A673 (cell line): ENCODE measurements at regions not wholly inside any gene's neighbourhood (a gene's known extent, or its start where the extent isn't known, plus 50 kb on each side); places are given as distances from the start of the nearest gene placed in this dataset.

Experiments
- BruUV-seq: library from RNA; stranded (reverse); fragments of 400-500 nt; replicated peaks from 2 replicates; lab custom pipeline; 2021; lab: Mats Ljungman, UMichigan
- CTCF ChIA-PET: fragments of 300-600 bp; sonication (Branson Sonifier 250); formaldehyde crosslinking; loops from one replicate; lab custom pipeline; 2022; ENCODE audit warnings: antibody characterized with exemption; lab: Charles Lee
- POLR2A ChIA-PET: fragments of 300-600 bp; sonication (Branson Sonifier 250); formaldehyde crosslinking; loops from one replicate; lab custom pipeline; 2022; ENCODE audit warnings: antibody characterized with exemption; ENCODE audit not compliant: low non-redundant PET; lab: Charles Lee
- DNase-seq: peaks from one replicate; pipeline ENCODE4 v3.0.0-alpha.2; 2015; ENCODE audit warnings: low spot score
- H3K27ac ChIP-seq: fragments of 200-600 bp; sonication (generic); 2 replicates; pipeline ENCODE4 v1.5.1; 2016; ENCODE audit warnings: mixed run types, low read depth, mild to moderate bottlenecking, mixed read lengths, antibody characterized with exemption, low read length; ENCODE audit not compliant: poor library complexity, severe bottlenecking
- H3K27me3 ChIP-seq: fragments of 200-600 bp; sonication (generic); replicated peaks from 2 replicates; pipeline ENCODE4 v1.6.1; 2017; ENCODE audit warnings: mixed run types, low read depth, mild to moderate bottlenecking, mixed read lengths, antibody characterized with exemption, low read length; ENCODE audit not compliant: insufficient read depth, poor library complexity
- H3K36me3 ChIP-seq: fragments of 200-600 bp; sonication (generic); 2 replicates; pipeline ENCODE4 v1.6.1; 2016; ENCODE audit warnings: mixed run types, mild to moderate bottlenecking, mixed read lengths, antibody characterized with exemption, low read length; ENCODE audit not compliant: insufficient read depth, poor library complexity, severe bottlenecking
- H3K4me1 ChIP-seq: fragments of 200-600 bp; sonication (generic); 2 replicates; pipeline ENCODE4 v1.6.1; 2017; ENCODE audit warnings: mixed run types, mild to moderate bottlenecking, mixed read lengths, antibody characterized with exemption, low read length; ENCODE audit not compliant: insufficient read depth, poor library complexity, severe bottlenecking
- H3K4me3 ChIP-seq: fragments of 200-600 bp; sonication (generic); 2 replicates; pipeline ENCODE4 v1.5.1; 2016; ENCODE audit warnings: low read depth, mixed run types, mild to moderate bottlenecking, mixed read lengths, low read length; ENCODE audit not compliant: poor library complexity, severe bottlenecking
- H3K9me3 ChIP-seq: fragments of 200-600 bp; sonication (generic); 2 replicates; pipeline ENCODE4 v1.6.1; 2016; ENCODE audit warnings: mixed run types, low read depth, mild to moderate bottlenecking, mixed read lengths, antibody characterized with exemption, low read length; ENCODE audit not compliant: poor library complexity, severe bottlenecking
- EZH2 ChIP-seq: fragments of 200-600 bp; sonication (generic); IDR thresholded peaks from 2 replicates; pipeline ENCODE4 v1.6.1; 2017; ENCODE audit warnings: borderline replicate concordance, low read depth, mild to moderate bottlenecking, mixed read lengths, antibody characterized with exemption, low read length; ENCODE audit not compliant: poor library complexity, severe bottlenecking
- intact Hi-C: fragments of 100-400 bp; cut with micrococcal nuclease; formaldehyde crosslinking; loops from one replicate; pipeline ENCODE4 v1.10.0; 2022; ENCODE audit not compliant: unreplicated experiment
- TF ChIP-seq, protein P1 (sequence below): fragments of 300-800, 200-600 bp; sonication (generic); conservative IDR thresholded peaks from 2 replicates; pipeline ENCODE4 v1.5.1; 2017; ENCODE audit warnings: low read depth, mild to moderate bottlenecking, antibody characterized with exemption, low read length, moderate library complexity, mixed read lengths

DNA sequence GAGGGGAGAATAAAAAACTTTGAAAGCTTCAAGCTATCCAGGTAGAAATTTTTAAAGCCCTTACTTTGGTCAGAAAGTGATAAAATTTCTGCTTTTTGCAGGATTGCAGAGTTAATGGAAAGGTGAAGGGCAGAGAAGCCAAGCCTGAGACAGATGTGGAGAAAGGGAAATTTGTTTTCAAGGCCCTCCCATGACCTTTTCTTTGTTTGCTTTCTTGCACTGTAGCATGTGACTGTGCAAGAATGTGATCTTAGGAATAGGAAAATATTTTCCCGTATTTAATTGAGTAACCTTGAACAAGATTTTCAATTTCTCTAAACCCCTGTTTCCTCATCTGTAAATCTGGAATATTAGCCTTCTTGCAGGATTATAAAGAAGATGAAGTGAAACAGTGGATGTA is 307.2 kb downstream of the PPARGC1A start:
- no peak for DNase-seq
- no peaks in the 10 kb centered on the region for H3K4me1 ChIP-seq
- H3K27me3 ChIP-seq, result no peaks in the 10 kb centered on the region
- BruUV-seq, result no TSS peak
- H3K27ac ChIP-seq, result no peak overlapping the region
- ChIA-PET CTCF (no interaction called here), POLR2A (no interaction called here)
- intact Hi-C loops, result no loop called here
- TF ChIP-seq, protein P1, sequence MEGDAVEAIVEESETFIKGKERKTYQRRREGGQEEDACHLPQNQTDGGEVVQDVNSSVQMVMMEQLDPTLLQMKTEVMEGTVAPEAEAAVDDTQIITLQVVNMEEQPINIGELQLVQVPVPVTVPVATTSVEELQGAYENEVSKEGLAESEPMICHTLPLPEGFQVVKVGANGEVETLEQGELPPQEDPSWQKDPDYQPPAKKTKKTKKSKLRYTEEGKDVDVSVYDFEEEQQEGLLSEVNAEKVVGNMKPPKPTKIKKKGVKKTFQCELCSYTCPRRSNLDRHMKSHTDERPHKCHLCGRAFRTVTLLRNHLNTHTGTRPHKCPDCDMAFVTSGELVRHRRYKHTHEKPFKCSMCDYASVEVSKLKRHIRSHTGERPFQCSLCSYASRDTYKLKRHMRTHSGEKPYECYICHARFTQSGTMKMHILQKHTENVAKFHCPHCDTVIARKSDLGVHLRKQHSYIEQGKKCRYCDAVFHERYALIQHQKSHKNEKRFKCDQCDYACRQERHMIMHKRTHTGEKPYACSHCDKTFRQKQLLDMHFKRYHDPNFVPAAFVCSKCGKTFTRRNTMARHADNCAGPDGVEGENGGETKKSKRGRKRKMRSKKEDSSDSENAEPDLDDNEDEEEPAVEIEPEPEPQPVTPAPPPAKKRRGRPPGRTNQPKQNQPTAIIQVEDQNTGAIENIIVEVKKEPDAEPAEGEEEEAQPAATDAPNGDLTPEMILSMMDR, result no peak
- TF ChIP-seq EZH2, result no peak
- no peak overlapping the region for H3K4me3 ChIP-seq
- no peaks in the 10 kb centered on the region for H3K36me3 ChIP-seq
- peaks cover 16% of the 10 kb centered on the region for H3K9me3 ChIP-seq

DNA sequence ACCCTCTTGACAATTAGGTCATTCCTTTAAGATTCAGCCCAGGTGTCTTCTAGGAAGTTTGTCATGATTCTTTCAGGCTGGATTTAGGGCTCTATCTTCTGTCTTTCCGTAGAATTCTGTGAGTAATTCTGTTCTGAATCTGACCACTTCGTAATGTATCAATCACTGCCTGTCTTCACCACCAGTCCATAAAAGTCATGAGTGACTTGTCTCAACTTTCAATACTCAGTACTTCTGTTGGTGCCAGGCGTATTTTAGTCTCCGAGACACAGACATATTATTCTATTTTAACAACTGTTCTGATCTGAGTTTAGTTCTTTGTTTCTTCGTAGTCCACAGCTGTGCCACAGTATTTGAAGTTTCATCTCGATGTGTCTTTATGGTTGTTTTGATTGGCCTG is 310.7 kb downstream of the PPARGC1A start:
- Histone ChIP-seq H3K4me3 (no peak overlapping the region), H3K27me3 (no peaks in the 10 kb centered on the region), H3K36me3 (no peaks in the 10 kb centered on the region), H3K4me1 (no peaks in the 10 kb centered on the region), H3K9me3 (peaks cover 21% of the 10 kb centered on the region), H3K27ac (no peak overlapping the region)
- intact Hi-C loops, result no loop called here
- DNase-seq, result no peak
- CTCF ChIA-PET, result no interaction called here
- BruUV-seq, result no TSS peak
- TF ChIP-seq, protein P1, result no peak
- no peak for TF ChIP-seq EZH2
- POLR2A ChIA-PET, result no interaction called here

DNA sequence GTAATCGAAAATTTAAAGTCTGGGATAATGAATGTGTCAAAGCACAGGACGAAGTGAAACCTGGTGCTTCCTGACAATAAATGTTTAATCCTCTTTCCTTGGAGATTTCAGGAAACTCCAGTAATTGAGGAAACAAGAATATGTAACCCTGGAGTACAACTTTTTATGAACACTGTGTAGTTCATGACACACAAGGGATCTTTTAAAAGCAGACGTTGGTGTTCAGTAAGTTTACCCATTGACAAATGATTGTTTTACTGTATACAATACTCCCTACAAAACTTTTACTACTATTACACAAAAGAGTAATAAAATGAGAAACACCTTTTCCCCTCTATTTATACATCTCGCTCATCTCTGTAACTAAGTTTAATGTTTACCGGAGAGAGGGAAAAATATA is 312.4 kb downstream of the PPARGC1A start:
- no TSS peak for BruUV-seq
- no peak for DNase-seq
- no peaks in the 10 kb centered on the region for H3K4me1 ChIP-seq
- H3K9me3 ChIP-seq, result peaks cover 35% of the 10 kb centered on the region
- CTCF ChIA-PET, result no interaction called here
- no peak for TF ChIP-seq EZH2
- TF ChIP-seq, protein P1, result no peak
- H3K4me3 ChIP-seq, result no peak overlapping the region
- H3K36me3 ChIP-seq, result no peaks in the 10 kb centered on the region
- no peak overlapping the region for H3K27ac ChIP-seq
- intact Hi-C loops, result no loop called here
- no peaks in the 10 kb centered on the region for H3K27me3 ChIP-seq
- POLR2A ChIA-PET, result no interaction called here
